ENCODE measurements at regions not wholly inside any gene's neighbourhood (a gene's known extent, or its start where the extent isn't known, plus 50 kb on each side); places are given as distances from the start of the nearest gene placed in this dataset.

DNA sequence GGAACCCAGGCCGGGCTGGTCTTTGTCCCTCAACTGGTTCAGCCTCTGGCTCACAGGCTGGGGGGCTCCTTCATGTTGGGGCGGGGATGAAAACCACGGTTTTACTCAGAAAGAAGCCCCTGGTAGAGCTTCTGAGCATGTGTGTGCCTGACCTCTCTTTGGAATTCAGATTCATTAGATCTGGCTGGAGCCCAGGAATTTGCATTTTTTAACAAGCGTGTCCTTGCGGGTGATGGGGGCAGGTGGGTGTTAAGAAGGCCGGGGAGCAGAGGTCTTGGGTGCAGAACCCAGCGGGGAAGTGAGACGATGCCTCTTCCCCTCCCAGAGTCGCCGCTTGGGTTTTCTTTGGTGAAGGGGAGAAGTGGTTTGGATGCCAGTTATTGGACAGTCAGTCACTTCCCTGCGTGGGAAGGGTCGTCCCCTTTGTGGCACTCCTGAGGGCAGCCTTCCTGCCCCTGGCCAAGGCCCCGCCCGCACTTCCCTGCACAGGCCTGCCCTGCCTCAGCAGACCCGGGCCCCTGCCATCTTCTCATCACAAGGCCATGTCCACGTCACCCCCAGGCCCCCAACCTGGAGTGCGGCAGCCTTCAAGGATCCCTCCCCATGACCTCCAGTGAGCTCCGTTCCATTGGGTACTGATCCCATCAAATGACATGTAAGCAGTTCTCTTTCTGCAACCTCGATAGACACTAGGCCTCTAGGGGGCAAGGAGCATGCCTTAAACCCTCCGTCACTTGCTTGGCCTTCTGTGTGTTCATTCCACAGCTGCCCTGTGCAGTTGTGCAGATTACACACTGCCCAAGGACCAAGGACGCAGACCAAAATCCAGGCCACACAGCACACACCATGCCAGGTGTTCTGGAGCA lies 177.7 kb upstream of the CIBAR2 start:
- DNase-seq, result no peak

DNA sequence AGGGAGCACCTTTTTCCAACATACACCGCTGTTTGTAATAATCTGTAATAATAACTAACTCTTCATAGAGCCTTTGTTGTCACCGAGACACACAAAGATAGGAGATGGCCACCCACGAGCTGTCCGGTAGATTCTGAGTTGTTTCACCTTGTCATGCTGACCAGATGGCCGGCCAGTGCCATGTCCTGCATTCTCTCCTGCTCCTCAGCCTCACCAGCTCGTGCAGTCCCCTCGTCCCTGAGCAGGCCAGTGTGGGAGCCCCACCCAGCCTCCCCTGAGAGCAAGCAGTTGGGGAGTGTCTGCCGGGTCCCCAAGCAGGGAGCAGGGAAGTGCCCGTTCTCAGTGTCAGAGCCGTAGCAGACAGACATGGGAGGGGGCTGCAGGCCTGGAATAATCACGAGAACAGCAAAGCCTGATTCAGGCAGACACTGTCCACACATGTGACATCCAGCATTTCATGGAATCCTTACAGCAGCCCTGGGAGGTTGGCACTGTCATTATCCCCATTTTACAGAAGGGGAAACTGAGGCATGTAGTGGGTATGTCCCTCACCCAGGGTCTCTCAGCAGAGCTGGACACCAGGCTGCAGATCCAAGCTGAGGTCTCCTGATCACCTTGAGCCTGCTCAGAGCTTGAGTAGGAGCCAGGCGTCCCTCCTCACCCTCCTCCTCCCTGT lies 178.5 kb upstream of the CIBAR2 start:
- no peak for DNase-seq

DNA sequence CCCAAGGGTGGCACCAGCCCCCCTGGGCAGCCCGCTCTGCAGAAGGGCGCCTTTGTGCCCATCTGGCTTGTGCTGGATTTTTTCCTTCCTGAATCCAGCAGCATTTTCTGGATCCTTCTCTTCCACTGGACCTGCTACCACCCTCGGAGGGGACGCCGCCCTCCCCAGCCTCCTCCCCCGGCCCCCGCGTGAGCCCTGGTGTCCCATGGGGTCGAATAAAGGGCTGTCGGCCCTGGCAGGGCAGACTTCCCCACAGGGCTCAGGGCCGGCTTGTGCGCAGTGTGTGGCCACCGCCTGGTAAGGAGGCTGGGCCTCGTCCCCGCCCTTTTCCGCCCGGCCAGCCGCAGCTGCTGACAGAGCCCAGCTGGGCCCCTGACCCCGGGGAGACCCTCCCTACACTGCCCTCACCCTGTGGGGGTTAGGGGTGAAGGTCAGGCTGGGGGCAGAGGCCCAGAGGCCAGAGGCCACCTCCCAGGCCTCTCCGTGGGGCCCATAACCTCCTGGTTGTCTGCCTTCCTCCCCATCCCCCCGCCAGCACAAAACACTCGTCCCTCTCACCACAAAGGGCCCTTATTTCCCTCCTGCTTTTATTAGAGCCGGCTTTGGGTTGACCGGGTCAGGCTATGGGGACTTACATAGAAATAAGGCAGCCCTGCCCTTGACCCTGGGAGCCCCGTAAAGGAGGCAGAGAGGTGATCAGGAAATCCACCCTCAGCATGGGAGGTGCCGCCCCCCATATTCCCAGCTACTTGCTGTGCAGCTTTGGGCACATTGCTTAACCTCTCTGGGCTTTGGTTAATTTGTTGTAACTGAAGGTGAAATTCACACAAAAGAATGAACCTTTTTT lies 179.3 kb upstream of the CIBAR2 start:
- peak in 50 of 56 donors; percentile 29 to 92 (median 72) for DNase-seq

DNA sequence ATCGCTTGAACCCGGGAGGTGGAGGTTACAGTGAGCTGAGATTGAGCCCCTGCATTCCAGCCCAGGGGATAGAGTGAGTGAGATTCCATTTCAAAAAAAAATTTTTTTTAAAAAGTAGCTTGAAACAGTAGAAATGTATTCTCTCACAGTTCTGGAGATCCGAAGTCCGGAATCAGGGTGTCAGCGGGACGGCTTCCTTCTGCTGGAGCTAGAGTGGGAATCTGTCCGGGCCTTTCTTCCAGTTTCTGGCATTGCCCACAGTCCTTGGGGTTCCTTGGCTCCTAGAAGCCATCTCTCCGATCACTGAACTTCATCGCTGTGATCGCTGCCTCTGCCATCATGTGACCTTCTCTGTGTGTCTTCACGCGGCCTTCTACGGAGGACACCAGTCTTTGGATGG lies 181.2 kb upstream of the CIBAR2 start:
- no peak for DNase-seq

DNA sequence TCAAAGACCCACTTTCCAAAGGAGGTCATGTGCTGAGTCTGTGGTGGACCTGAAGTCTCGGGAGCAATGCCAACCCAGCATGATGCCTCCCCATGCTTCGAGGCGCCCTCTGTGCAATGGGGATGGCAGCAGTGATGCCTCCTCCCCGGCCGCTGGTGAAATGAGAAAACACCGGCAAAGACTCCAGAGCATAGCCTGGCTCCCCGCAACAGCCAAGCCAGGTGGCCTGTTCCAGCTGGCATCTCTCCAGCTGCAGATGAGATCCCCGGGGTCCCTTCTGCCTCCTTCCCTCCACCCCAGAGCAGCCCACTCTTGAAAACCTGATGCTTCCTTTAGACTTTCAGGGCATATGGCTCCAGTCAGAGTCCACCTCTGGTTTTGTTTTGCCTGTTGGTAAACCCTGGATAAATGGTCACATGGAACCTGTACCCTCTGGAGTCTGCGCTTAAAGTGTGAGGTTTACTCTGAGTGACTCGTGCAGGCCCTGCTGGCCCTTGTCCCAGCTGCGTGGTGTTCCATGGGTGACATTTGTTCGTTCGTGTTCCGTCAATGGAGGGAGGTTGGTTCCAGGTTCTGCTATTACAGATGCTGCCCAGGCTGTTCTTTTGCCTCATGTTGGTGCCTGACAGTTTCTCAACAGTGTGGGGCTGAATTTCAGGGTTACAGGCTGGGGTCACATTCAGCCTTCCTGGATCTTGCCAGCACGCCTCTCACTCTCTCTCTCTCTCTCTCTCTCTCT lies 181.8 kb upstream of the CIBAR2 start:
- DNase-seq, result peak in 1 of 56 donors; percentile 33

DNA sequence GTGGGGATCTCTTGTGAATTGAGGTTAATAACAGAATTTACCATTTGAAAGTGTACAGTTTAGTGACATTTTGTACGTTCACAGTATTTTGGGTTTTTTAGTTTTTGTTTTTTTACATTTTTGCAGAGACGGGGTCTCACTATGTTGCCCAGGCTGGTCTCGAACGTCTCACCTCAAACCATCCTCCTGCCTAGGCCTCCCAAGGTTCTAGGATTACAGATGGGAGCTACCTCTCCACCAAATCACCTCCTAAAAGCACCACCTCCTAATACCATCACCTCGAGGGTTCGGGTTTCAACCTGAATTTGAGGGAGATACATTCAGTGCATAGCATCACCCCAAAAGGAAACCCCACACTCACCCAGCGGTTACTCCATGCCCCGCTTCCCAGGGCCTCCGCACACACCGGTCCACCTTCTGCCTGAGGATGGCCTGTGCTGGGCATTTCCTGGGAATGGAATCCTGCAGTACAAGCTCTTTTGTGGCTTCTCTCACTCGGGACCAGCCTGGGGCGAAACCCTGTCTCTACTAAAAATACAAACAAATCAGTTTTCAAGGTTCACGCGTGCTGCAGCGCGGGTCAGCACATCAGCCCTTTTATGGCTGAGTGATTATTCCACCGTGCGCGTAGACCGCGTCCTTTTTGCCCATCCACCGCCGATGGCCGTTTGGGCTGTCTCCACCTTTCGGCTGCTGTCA lies 182.7 kb upstream of the CIBAR2 start:
- no peak for DNase-seq

DNA sequence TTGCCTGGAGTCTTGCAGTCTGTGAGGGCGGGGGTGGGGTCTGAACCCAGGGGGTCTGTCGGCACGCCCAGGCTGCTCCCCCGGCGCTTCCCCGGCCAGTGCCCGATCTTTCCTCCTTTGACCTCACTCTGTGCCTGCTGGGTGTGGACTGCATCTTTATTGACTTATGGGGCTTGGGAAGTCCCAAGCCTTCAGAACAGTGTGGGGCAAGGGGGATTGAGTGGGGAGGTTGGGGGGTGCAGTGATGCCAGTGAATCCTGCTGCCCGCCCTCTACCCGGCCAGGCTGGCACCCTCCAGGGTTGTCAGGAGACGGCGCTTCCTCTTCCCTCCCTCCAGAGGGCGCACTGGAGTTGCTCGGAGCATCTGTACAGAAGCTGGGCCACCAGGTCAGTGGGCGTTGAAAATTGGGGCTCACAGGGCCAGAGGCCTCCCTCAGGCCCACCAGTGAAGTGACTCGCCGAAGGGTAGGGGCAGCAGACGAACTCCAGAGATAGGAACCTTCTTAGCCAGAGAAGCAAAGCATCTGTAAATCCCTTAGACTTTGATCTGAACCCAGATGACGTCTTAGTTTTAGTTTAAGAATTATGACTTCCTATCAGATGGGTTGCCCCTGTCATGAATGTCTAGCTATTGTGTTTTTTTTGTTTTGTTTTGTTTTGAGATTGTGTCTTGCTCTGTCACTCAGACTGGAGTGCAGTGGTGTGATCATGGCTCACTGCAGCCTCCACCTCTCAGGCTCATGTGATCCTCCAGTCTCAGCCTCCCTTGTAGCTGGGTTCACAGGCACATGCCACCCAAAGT lies 184.8 kb upstream of the CIBAR2 start:
- DNase-seq, result peak in 26 of 56 donors; percentile 8 to 61 (median 34)

DNA sequence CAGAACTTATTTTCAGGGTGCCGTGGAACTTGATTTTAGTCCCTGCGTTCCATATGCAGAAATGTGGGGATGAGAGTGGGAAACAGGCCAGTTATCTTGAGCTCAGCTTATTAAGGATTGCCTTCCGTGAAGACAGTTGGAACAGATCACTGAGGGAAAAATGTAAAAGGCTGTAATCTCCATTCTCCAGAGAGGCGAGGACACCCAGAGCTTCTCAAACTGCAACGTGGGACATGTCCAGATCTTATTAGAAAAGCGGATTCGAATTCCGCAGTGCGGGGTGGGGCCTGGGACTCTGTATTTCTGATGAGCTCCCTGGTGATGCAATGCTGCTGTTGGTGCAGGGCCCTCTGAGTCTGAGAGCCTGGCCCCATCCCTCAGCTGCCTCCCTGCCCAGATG lies 185.6 kb upstream of the CIBAR2 start:
- DNase-seq, result no peak

DNA sequence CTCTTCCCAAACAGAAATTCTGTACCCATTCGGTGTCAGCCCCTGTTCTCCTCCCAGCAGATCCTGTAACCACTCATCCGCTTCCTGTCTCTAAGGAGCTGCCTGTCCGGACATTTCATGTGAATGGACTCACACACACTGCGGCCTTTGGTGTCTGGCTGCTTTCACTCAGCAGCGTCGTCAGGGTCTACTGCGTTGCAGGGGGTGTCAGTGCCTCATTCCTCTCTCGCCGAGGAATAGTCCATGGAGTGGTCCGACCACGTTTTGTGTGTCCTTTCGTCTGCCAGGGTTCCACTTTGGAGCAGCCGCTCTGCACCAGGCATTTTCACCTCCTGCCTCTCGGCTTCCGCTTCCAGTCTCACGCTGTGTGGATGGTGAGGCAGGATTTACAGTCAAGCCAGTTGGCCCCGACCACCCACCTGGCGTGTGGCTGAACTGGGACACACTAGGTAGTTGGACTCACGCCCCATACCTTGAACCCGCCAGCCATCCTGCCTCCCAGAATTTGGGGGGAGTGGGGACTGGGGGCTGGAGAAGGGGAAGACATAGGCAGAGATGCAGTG lies 188.2 kb upstream of the CIBAR2 start:
- no peak for DNase-seq

DNA sequence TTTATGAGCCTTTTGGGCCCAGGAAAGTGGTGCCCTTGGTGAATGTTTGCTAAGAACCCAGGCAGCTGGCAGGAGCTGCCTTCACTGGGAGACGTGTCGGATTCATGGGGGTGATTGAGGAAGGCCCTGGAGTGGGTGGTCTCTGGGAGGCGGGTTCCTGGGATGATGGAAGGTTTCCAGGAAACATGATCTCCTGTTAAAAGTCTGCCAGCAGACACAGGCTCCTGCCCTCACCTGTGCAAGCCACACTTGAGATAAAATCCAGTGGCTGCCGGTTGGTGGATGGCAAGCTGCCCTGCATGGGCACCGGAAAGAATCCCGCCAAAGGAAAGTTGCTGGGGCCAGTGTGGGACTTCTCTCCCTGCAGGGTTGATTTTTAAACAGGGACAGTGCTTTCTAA lies 189.0 kb upstream of the CIBAR2 start:
- no peak for DNase-seq

DNA sequence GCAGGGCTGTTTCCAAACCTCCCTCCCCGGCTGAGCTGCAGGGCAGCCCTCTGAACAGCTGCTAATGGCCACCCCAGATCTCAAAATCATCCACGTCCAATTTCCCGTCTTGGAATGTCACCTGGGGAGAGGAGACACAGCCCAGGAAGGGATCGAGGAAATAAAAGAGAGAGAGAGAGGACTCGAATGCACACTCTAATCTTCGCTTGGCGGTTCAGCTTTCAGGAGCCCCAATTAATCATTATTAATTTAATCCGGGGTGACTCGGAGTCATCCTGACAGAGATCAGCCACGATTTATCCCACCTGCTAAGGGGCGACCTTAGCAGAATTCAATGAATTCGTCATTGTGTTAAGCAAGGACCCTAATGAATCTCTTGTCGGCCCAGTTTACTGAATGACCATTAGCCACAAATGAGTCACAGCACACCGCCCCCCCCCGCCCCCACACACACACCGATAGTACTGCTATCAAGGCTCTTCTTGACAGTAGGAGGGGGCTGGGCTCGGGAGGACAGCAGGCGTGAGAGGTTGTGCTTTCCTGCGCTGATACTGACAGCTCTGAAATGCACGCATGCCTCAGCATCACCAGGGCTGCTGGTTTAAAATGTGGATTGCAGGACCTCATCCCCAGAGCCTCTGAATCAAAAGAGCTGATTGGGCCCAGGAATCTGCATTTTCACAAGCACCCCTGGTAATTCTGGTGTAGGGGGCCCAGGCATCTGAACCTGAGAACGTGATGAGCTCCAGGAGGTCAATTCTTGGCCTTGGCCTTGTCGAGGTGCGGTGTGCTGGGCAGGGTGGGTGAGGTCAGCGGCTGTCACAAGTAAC lies 190.0 kb upstream of the CIBAR2 start:
- no peak for DNase-seq

DNA sequence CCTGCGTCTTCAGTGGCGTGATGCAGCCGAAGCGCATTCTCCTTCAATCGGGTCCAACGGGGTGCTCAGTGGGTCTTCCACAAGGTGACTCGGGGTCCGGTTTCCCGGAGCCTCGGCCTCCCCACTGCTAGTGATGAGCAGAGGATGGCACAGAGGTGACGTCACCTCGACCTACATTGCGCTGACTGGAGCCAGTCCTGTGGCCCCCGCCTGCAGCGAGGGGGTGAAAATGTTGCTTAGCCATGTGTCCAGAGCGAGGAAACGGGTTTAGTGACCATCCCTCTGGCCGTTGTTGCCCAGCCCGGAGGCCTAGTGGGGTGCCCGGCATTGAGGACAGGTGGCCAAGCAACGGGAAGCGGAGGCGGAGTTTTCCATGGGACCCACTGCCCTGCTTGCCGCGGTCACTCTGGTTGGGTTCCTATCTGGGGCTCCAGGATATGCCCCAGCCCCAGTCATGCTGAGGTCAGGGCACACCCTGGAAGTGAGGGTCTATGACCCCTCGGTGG lies 190.6 kb upstream of the CIBAR2 start:
- no peak for DNase-seq

DNA sequence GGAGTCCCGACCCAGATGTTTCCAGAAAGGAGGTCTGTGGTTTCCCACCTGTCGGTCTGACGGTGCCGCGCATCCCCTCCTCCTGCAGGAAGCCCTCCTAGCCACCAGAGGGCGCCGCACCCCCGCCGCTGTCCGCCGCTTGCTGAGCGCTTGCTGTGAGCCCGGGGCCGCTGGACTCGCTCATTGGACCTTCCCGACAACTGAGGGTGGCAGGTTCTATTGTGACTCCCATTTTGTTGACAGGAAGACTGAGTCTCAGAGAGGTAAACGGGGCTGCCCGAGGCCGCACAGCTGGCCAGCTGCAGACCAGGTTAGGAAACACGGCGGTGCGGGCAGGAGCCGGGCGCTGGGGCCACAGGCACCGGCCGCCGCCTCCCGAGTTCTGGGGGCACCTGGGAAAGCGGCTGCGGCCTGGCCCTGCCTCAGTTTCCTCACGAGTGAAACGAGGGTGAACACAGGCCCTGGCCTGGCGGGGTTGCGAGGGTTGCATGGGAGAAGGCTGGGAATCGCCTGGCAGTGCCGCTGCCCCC lies 191.1 kb upstream of the CIBAR2 start:
- peak in 28 of 56 donors; percentile 13 to 74 (median 34) for DNase-seq

DNA sequence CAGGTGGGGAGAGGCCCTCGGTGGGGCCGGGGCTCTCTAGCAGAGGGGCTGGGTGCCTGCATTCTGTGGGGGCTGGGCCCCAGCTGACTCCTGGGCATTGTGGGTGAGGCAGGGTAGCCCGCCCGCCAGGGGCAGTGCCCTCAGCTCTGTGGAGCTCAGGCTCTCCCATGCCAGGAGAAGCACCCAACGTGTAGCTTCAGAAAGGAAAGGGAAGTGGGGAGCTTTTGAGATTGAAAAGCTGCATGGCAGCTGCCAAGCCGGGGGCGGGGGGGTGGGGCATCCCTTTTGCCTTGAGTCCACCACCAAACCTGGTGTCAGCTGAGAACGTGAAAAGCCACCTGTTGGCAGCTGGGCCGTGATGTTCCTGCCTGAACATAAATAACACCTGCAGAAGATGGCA lies 192.1 kb upstream of the CIBAR2 start:
- no peak for DNase-seq

DNA sequence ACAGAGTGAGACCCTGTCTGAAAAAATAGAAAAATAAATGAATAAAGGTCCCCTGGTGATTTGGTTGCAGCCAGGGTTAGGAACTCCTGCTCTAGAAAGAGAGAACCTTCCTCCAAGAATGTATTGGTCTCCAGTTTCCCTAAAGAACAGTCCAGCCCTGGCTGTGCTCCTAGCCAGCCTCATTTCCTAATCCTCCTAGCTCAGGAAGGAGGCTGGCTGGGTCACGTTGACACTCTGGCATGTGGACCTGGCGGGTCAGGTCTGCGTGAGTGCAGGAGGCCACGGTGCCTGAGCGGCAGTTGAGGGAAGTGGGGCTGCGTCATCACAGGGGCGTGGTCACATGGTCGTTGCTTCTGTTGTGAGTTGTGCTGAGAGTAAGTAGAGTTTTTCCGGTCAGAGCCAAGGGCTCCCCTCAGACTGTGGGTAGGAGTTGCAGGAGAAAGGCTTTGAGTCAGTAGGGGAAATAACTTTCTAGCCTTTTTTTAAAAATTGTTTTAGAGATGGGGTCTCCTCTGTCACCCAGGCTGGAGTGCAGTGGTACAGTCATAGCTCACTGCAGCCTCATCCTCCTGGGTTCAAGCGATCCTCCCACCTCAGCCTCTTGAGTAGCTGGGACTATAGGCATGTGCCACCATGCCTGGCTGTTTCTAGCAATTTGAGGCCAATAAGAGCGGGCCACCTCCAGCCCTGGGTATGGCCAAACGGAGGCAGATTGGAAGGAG lies 194.0 kb upstream of the CIBAR2 start:
- peak in 30 of 56 donors; percentile 10 to 75 (median 34) for DNase-seq

DNA sequence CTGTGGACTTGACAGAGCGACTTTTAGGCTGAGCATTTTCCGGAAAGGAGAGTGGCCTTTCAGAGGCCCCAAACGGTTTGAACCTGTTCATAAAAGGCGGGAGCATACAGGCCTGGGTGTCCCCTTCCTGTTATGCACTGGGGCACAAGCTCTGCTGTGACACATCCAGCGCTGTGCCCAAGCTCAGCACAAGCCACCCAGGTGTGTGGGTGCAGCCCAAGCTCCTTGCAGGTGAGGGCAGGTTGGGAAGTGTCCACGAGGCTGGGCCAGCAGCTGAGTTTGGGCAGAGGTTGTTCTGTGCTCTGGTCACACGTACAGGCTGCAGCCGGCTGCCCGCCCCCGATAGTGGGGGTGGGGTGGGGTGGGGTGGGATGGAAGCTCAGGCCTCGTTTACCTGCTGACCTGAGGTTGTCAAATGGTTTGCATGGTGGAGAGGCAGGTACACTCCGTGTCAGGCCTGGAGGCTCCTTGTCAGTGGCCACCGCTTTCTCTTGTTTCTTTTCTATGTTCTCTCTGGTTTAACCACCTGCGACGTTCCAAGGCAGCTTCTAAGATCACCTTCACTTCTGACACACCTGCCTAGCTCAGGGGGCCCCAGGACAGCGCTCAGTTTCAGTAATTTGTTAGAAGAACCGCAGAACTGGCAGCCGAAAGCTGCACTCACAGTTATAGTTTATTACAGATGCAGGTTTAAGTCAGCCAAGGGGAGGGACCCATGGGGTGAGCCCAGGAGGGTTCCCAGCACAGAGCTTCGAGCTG lies 194.7 kb upstream of the CIBAR2 start:
- no peak for DNase-seq

Measured in amygdala (tissue), 56 donors.